WI38 (cell line): ENCODE measurements at regions not wholly inside any gene's neighbourhood (a gene's known extent, or its start where the extent isn't known, plus 50 kb on each side); places are given as distances from the start of the nearest gene placed in this dataset.

Source experiments
- H3K4me3 ChIP-seq: 2 replicates; pipeline ENCODE4 v1.5.1; 2011; ENCODE audit warnings: low read depth, mild to moderate bottlenecking, control low read depth, low read length
- CTCF ChIP-seq: IDR thresholded peaks from 2 replicates; pipeline ENCODE4 v1.5.1; 2012; ENCODE audit warnings: low read depth, mild to moderate bottlenecking, control low read depth, low read length

- no peak for TF ChIP-seq CTCF
- H3K4me3 ChIP-seq, result no peak overlapping the region
Measured at GRCh38 chr1:239436286-239436685, 49.9 kb downstream of the CHRM3 start.

GRCh38 chr1:239437822-239438221, 51.5 kb downstream of the CHRM3 start:
- H3K4me3 ChIP-seq, result no peak overlapping the region
- TF ChIP-seq CTCF, result no peak

GRCh38 chr1:239438891-239439290, 52.5 kb downstream of the CHRM3 start:
- H3K4me3 ChIP-seq, result no peak overlapping the region
- TF ChIP-seq CTCF, result no peak

- no peak for TF ChIP-seq CTCF
- H3K4me3 ChIP-seq, result no peak overlapping the region
Measured at GRCh38 chr1:239443361-239443760, 57.0 kb downstream of the CHRM3 start.

- H3K4me3 ChIP-seq, result no peak overlapping the region
- no peak for TF ChIP-seq CTCF
Measured at GRCh38 chr1:239446611-239447010, 60.2 kb downstream of the CHRM3 start.

GRCh38 chr1:239448911-239449310, 62.5 kb downstream of the CHRM3 start:
- no peak for TF ChIP-seq CTCF
- no peak overlapping the region for H3K4me3 ChIP-seq

GRCh38 chr1:239455743-239456142, 69.4 kb downstream of the CHRM3 start:
- no peak overlapping the region for H3K4me3 ChIP-seq
- no peak for TF ChIP-seq CTCF
